ENCODE measurements at regions not wholly inside any gene's neighbourhood (a gene's known extent, or its start where the extent isn't known, plus 50 kb on each side); places are given as distances from the start of the nearest gene placed in this dataset.

- H2AFZ ChIP-seq (ENCODE audit: low read depth, low read length): no peak overlapping the region
- no peak overlapping the region for H3K9ac ChIP-seq (replicated peaks; ENCODE audit: extremely low read depth, insufficient read depth, low read length)
- no TSS peak for BruUV-seq (replicated peaks)
- TF ChIP-seq JUN (IDR thresholded peaks at IDR 0.05; ENCODE audit: borderline replicate concordance, insufficient read depth, insufficient read length, low read depth) (no peak), POLR2AphosphoS5 (IDR thresholded peaks at IDR 0.05; ENCODE audit: insufficient read depth, low read depth, low read length) (no peak), MYC (IDR thresholded peaks at IDR 0.05; ENCODE audit: low read depth, low read length) (no peak), POLR2A (IDR thresholded peaks at IDR 0.05; ENCODE audit: low read depth, low read length) (no peak), CTCF (IDR thresholded peaks at IDR 0.05; ENCODE audit: extremely low read depth in 1 of 2, insufficient read depth in 1 of 2, low read depth in 1 of 2, low read length in 2 of 2) (no peak), FOS (IDR thresholded peaks at IDR 0.05; ENCODE audit: borderline replicate concordance, insufficient read depth, low read length) (no peak), EZH2 (IDR thresholded peaks at IDR 0.05; ENCODE audit: borderline replicate concordance, low read depth, low read length, severe bottlenecking) (no peak), GATA2 (IDR thresholded peaks at IDR 0.05; ENCODE audit: insufficient read depth, insufficient read length, low read depth, low read length) (no peak)
- TF ChIP-seq, protein P1, sequence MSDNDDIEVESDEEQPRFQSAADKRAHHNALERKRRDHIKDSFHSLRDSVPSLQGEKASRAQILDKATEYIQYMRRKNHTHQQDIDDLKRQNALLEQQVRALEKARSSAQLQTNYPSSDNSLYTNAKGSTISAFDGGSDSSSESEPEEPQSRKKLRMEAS (IDR thresholded peaks at IDR 0.05; ENCODE audit: insufficient read depth, insufficient read length): no peak
- POLR2A ChIA-PET: no interaction called here
- H3K4me1 ChIP-seq (ENCODE audit: control insufficient read depth, extremely low read depth, insufficient read depth, low read length): no peaks in the 10 kb centered on the region
- no peaks in the 10 kb centered on the region for H3K79me2 ChIP-seq (ENCODE audit: control insufficient read depth, insufficient read depth, low read length)
- no peaks in the 10 kb centered on the region for H3K9me1 ChIP-seq (replicated peaks; ENCODE audit: control insufficient read depth, extremely low read depth, insufficient read depth, low read length)
- peaks cover 0 to 2% of the 10 kb centered on the region in 2 experiments for H3K27me3 ChIP-seq (ENCODE audit: control insufficient read depth in 2 of 2, insufficient read depth in 2 of 2, low read length in 2 of 2)
- intact Hi-C loops (cut with micrococcal nuclease) (no loop called here), dilution Hi-C loops (cut with MboI; ENCODE audit: extremely low pct_ligation_motif_present, low sequenced_read_pairs) (no loop called here)
- no peak overlapping the region for H3K27ac ChIP-seq (ENCODE audit: insufficient read depth, low read depth, low read length)
- no peaks in the 10 kb centered on the region for H3K36me3 ChIP-seq (ENCODE audit: control insufficient read depth in 2 of 2, extremely low read depth in 1 of 2, insufficient read depth in 2 of 2, low read length in 2 of 2)
- no peaks in the 10 kb centered on the region for H4K20me1 ChIP-seq (replicated peaks; ENCODE audit: control insufficient read depth, extremely low read depth, insufficient read depth, low read length)
- CTCF ChIA-PET: interaction anchor here (1.3 to 2.3 kb wide), 3 partner anchors 19 to 254 kb away, joined by 3 to 11 read pairs (median 4); no protein-coding TSS in a partner anchor
- no peak for DNase-seq (ENCODE audit: low read depth, low spot score)
- H3K4me3 ChIP-seq (replicated peaks in 1 of 3; ENCODE audit: insufficient read depth in 1 of 3, low read depth in 1 of 3, low read length in 3 of 3): no peak overlapping the region
- FAIRE-seq: no peak
- no peaks in the 10 kb centered on the region for H3K9me3 ChIP-seq (replicated peaks; ENCODE audit: control insufficient read depth, insufficient read depth, low read length)
- no peak overlapping the region for H3K4me2 ChIP-seq (ENCODE audit: insufficient read depth, low read length)
Observed at GRCh38 chr6:16832721-16833120, 71.5 kb upstream of the ATXN1 start.

Measured in endothelial cell of umbilical vein (primary cell).